Cardiac muscle cell (in vitro differentiated cells and primary cell): ENCODE measurements at regions not wholly inside any gene's neighbourhood (a gene's known extent, or its start where the extent isn't known, plus 50 kb on each side); places are given as distances from the start of the nearest gene placed in this dataset.

Experiments
- DNase-seq, 2 donors: peaks; one replicate each; pipeline versions ENCODE4 v3.0.0 to v3.0.0-alpha.2; 2010 to 2017; ENCODE audit warnings: low read depth in 1 of 2, low spot score in 1 of 2
- H3K27ac ChIP-seq: fragments of 200-600 bp; sonication (generic); 2 replicates; pipeline ENCODE4 v1.5.1; 2016
- H3K27me3 ChIP-seq: fragments of 200-600 bp; sonication (generic); 2 replicates; pipeline ENCODE4 v1.6.0; 2016; ENCODE audit warnings: control low read depth
- H3K36me3 ChIP-seq: fragments of 200-600 bp; sonication (generic); 2 replicates; pipeline ENCODE4 v1.5.1; 2016; ENCODE audit warnings: control low read depth
- H3K4me1 ChIP-seq: fragments of 200-600 bp; sonication (generic); 2 replicates; pipeline ENCODE4 v1.8.1; 2017; ENCODE audit warnings: low read depth, mild to moderate bottlenecking, mixed run types
- H3K4me3 ChIP-seq: fragments of 200-600 bp; sonication (generic); 2 replicates; pipeline ENCODE4 v1.5.1; 2016; ENCODE audit warnings: mild to moderate bottlenecking
- H3K9me3 ChIP-seq: fragments of 200-600 bp; sonication (generic); 2 replicates; pipeline ENCODE4 v1.5.1; 2017; ENCODE audit warnings: low read depth, mild to moderate bottlenecking, control low read depth
- TF ChIP-seq, protein P1 (sequence below): IDR thresholded peaks from 2 replicates; pipeline ENCODE4 v1.5.1; 2012; ENCODE audit warnings: low read depth, mild to moderate bottlenecking, low read length

DNA sequence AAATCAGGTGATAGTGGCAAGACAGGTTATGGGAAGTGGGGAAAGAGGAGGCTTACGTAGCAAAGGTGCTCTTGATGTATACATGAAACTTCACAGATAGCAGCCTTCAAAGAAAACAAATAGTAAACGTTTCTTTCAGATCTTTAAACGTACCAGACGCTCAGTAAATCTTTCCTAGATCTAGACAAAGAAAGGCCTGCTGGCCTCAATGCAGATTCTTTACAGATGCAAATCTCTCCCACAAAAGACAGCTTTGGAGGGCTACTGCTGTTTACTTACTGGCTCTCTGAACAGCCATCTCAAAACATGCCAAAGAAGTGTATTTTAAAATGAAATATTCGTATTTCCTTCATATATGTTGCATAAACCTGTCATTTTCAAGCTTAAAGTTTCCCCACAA, 1279.9 kb upstream of the NRXN1 start:
- Histone ChIP-seq H3K27ac (no peak overlapping the region), H3K27me3 (no peaks in the 10 kb centered on the region), H3K4me1 (no peaks in the 10 kb centered on the region), H3K36me3 (no peaks in the 10 kb centered on the region), H3K9me3 (no peaks in the 10 kb centered on the region), H3K4me3 (no peak overlapping the region)
- no peak for DNase-seq
- TF ChIP-seq, protein P1, sequence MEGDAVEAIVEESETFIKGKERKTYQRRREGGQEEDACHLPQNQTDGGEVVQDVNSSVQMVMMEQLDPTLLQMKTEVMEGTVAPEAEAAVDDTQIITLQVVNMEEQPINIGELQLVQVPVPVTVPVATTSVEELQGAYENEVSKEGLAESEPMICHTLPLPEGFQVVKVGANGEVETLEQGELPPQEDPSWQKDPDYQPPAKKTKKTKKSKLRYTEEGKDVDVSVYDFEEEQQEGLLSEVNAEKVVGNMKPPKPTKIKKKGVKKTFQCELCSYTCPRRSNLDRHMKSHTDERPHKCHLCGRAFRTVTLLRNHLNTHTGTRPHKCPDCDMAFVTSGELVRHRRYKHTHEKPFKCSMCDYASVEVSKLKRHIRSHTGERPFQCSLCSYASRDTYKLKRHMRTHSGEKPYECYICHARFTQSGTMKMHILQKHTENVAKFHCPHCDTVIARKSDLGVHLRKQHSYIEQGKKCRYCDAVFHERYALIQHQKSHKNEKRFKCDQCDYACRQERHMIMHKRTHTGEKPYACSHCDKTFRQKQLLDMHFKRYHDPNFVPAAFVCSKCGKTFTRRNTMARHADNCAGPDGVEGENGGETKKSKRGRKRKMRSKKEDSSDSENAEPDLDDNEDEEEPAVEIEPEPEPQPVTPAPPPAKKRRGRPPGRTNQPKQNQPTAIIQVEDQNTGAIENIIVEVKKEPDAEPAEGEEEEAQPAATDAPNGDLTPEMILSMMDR: no peak

DNA sequence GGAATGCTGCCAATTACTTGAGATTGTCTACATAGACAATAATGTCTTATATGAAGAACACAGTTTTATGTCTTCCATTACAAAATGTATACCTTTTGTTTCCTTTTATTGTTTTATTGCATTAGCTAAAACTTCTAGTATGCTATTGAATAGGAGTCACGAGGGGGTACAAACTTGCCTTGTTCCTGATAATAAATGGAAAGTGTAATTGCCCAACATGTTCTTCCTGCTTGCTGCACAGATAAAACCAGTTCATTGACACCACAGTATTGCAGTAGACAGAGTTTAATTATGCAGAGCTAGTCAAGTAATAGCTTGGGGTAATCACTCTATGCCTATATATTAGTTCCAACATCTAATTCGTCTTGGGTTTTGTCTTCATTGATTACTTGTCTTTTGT, 1276.2 kb upstream of the NRXN1 start:
- Histone ChIP-seq H3K4me3 (no peak overlapping the region), H3K9me3 (no peaks in the 10 kb centered on the region), H3K4me1 (no peaks in the 10 kb centered on the region), H3K27me3 (no peaks in the 10 kb centered on the region), H3K36me3 (no peaks in the 10 kb centered on the region), H3K27ac (no peak overlapping the region)
- TF ChIP-seq, protein P1: no peak
- DNase-seq: no peak

DNA sequence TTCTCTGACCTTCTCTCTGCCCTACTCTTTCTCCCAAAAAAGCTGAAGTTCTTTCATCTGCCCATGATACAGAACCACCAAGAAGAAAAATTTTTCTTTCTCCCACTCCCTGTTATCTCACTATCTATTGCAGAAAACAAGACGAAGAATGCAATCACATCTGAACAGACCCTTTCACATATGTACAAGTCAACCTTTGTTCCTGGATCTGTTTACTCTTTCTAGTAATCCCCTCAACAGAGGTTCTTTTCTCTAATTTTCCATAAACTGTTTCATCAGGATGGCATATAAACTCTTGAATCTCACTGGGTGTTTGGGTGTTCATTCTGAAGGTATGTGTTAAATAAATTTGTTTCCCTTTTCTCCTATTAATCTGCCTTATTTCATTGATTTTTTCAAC, 1262.7 kb upstream of the NRXN1 start:
- H3K27ac ChIP-seq: no peak overlapping the region
- H3K36me3 ChIP-seq: no peaks in the 10 kb centered on the region
- no peaks in the 10 kb centered on the region for H3K4me1 ChIP-seq
- no peak overlapping the region for H3K4me3 ChIP-seq
- no peak for DNase-seq
- TF ChIP-seq, protein P1: no peak
- no peaks in the 10 kb centered on the region for H3K27me3 ChIP-seq
- no peaks in the 10 kb centered on the region for H3K9me3 ChIP-seq

DNA sequence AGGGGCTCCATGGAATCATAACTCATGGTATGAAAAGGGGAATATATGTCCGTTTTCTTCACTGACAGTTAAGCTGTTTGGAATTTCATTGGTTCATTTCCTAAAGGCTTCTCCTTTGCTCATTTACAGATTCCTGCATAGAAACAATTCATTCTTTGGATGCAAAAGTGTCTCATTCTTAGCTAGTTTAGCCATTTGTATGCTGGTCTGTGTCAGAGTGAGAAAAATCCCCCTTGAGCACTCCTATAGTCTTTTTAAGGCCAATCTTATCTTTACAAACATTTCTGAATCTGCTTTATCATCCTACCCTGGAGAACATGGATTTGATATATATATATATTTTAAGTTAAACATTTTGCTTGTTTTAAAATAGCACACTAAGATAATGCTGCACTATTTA, 1260.9 kb upstream of the NRXN1 start:
- Histone ChIP-seq H3K27ac (no peak overlapping the region), H3K4me1 (no peaks in the 10 kb centered on the region), H3K4me3 (no peak overlapping the region), H3K36me3 (no peaks in the 10 kb centered on the region), H3K27me3 (no peaks in the 10 kb centered on the region), H3K9me3 (no peaks in the 10 kb centered on the region)
- TF ChIP-seq, protein P1: no peak
- DNase-seq: no peak

DNA sequence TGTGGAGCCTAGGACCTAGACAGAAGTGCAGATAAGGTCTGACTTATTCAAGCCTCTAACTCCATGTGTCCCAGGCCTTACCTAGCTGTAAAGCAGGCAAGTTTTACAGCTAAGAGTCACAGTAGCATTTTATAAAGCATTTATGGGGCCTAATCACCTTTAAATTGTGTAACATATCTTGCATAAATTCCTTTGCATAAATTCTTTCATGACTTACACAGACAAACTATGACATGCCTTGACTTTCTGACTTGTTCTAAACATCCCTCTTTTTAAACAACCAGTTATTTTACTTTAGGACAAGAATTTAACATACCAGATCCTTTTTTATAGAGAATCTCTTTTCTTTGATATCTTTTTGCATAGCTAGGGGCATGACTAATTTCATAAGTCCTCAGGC, 1257.8 kb upstream of the NRXN1 start:
- DNase-seq: peak in 1 of 2 donors; percentile 0
- TF ChIP-seq, protein P1: no peak

DNA sequence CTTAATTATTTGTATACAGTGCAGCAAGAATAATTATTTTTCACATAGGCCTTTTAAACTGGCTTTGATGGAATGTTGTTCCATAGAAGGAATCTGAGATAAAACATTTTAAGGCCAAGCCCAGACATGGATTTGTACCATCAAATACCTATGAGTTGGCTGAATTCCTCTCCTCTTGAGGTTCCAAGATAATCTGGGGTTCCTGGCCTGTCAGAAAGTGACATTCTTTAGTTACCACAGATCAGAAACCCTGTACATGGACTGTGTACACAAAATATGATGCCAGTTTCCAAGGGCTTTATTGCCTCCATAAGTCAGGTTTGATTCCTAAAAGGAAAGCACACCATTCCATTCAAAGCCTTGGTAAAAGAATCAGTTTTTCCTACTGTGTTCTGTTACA, 1256.7 kb upstream of the NRXN1 start:
- peak in 1 of 2 donors; percentile 1 for DNase-seq
- TF ChIP-seq, protein P1: no peak

More for the DNA sequence above, 1257.8 kb upstream of the NRXN1 start:
- H3K27ac ChIP-seq: no peak overlapping the region
- no peak overlapping the region for H3K4me3 ChIP-seq
- H3K9me3 ChIP-seq: no peaks in the 10 kb centered on the region
- H3K27me3 ChIP-seq: no peaks in the 10 kb centered on the region
- no peaks in the 10 kb centered on the region for H3K4me1 ChIP-seq
- H3K36me3 ChIP-seq: no peaks in the 10 kb centered on the region

More for the DNA sequence above, 1256.7 kb upstream of the NRXN1 start:
- H3K4me3 ChIP-seq: no peak overlapping the region
- H3K27ac ChIP-seq: no peak overlapping the region
- no peaks in the 10 kb centered on the region for H3K27me3 ChIP-seq
- no peaks in the 10 kb centered on the region for H3K4me1 ChIP-seq
- H3K36me3 ChIP-seq: no peaks in the 10 kb centered on the region
- H3K9me3 ChIP-seq: no peaks in the 10 kb centered on the region
